K562 (cell line): ENCODE measurements at regions not wholly inside any gene's neighbourhood (a gene's known extent, or its start where the extent isn't known, plus 50 kb on each side); places are given as distances from the start of the nearest gene placed in this dataset.

ENCODE experiments used
- ATAC-seq: fragments of 200-7000 bp; cut with Tn5 transposase; 3 replicates; pipeline ENCODE4 v1.9.1; 2020; ENCODE audit warnings: moderate library complexity
- BruUV-seq: library from RNA; stranded (reverse); fragments of 400-500 nt; replicated peaks from 2 replicates; lab custom pipeline; 2021; lab: Mats Ljungman, UMichigan
- CTCF ChIA-PET: fragments of 300-600 bp; formaldehyde crosslinking; extraction: SDS; loops from one replicate; lab custom pipeline; 2021; ENCODE audit warnings: low intra/inter-chr PET ratio; lab: Yijun Ruan, JAX
- POLR2A ChIA-PET: fragments of 300-600, 350-650 bp; sonication (Branson Sonifier 250); formaldehyde crosslinking; extraction: SDS; loops from one replicate; lab custom pipeline; 2021; ENCODE audit warnings: antibody characterized with exemption, inconsistent platforms; lab: Yijun Ruan, JAX
- DNase-seq, 4 experiments: peaks; one replicate each; pipeline versions ENCODE4 v3.0.0 to v3.0.0-alpha.2; 2011 to 2018; ENCODE audit warnings: low spot score in 3 of 4, mixed read lengths in 3 of 4; ENCODE audit errors: extremely low read depth in 1 of 4
- FAIRE-seq: peaks from 2 replicates; lab custom pipeline; 2011; peaks lifted over from hg19 to GRCh38; lab: Jason Lieb, UNC
- H2AFZ ChIP-seq: 2 replicates; pipeline ENCODE4 v1.6.0; 2011; ENCODE audit warnings: low read depth, low read length, control low read depth, inconsistent platforms
- H3K27ac ChIP-seq: fragments of 200-600 bp; 3 replicates; pipeline ENCODE4 v1.8.0; 2011; ENCODE audit warnings: low read depth, mild to moderate bottlenecking, control low read depth, inconsistent platforms, low read length, moderate library complexity, mixed read lengths; ENCODE audit errors: extremely low read depth
- H3K27me3 ChIP-seq, 2 experiments: fragments of 300-600 bp in 1 of 2; 2 replicates in 1 of 2; 3 replicates in 1 of 2; pipeline versions ENCODE4 v1.6.0 to v1.8.0; 2011; ENCODE audit warnings: inconsistent platforms in 2 of 2, low read length in 2 of 2, mild to moderate bottlenecking in 1 of 2, mixed read lengths in 1 of 2, moderate library complexity in 1 of 2; ENCODE audit not compliant: control insufficient read depth in 2 of 2, insufficient read depth in 2 of 2
- H3K36me3 ChIP-seq: fragments of 300-600 bp; 3 replicates; pipeline ENCODE4 v1.8.0; 2011; ENCODE audit warnings: mild to moderate bottlenecking, low read length, inconsistent platforms; ENCODE audit not compliant: control insufficient read depth, insufficient read depth
- H3K4me1 ChIP-seq, 2 experiments: fragments of 200-600 bp in 1 of 2; replicated peaks in 1 of 2; 2 replicates in 1 of 2; 3 replicates in 1 of 2; pipeline versions ENCODE4 v1.5.1 to v1.8.0; 2011; ENCODE audit warnings: inconsistent platforms in 2 of 2, low read length in 2 of 2, mild to moderate bottlenecking in 1 of 2, mixed read lengths in 1 of 2, moderate library complexity in 1 of 2; ENCODE audit not compliant: control insufficient read depth in 2 of 2, insufficient read depth in 2 of 2
- H3K4me2 ChIP-seq: 2 replicates; pipeline ENCODE4 v1.6.1; 2011; ENCODE audit warnings: low read length, control low read depth, inconsistent platforms, mixed read lengths; ENCODE audit not compliant: insufficient read depth
- H3K4me3 ChIP-seq: fragments of 200-600 bp; sonication (generic), shearing (Covaris generic); 2 replicates; pipeline ENCODE4 v1.5.1; 2016; ENCODE audit warnings: control low read depth, inconsistent platforms
- H3K79me2 ChIP-seq: fragments of 200-600 bp; 3 replicates; pipeline ENCODE4 v1.8.0; 2011; ENCODE audit warnings: low read length, inconsistent platforms; ENCODE audit not compliant: control insufficient read depth, insufficient read depth
- H3K9ac ChIP-seq, 2 experiments: 2 replicates each; pipeline versions ENCODE4 v1.6.0 to v1.6.1; 2011; ENCODE audit warnings: low read depth in 2 of 2, low read length in 2 of 2, control low read depth in 1 of 2, inconsistent platforms in 1 of 2, mild to moderate bottlenecking in 1 of 2, mixed read lengths in 1 of 2; ENCODE audit not compliant: insufficient read depth in 1 of 2
- H3K9me1 ChIP-seq: one replicate; pipeline ENCODE4 v1.6.0; 2011; ENCODE audit warnings: inconsistent platforms, mild to moderate bottlenecking, low read length, moderate library complexity; ENCODE audit not compliant: control insufficient read depth, insufficient read depth
- H3K9me3 ChIP-seq: replicated peaks from 2 replicates; pipeline ENCODE4 v1.5.1; 2011; ENCODE audit warnings: low read depth, low read length, inconsistent platforms; ENCODE audit not compliant: control insufficient read depth, insufficient read depth
- H4K20me1 ChIP-seq: replicated peaks from 2 replicates; pipeline ENCODE4 v1.6.1; 2011; ENCODE audit warnings: low read length, inconsistent platforms, mixed read lengths; ENCODE audit not compliant: control insufficient read depth, insufficient read depth
- CBX3 ChIP-seq, 2 experiments: IDR thresholded peaks; 1 replicate in 1 of 2; 2 replicates in 1 of 2; pipeline ENCODE4 v1.6.1; 2012; ENCODE audit warnings: inconsistent platforms in 2 of 2, low read length in 2 of 2, borderline replicate concordance in 1 of 2, control low read depth in 1 of 2
- HNRNPK ChIP-seq: fragments of 200-400 bp; formaldehyde crosslinking; IDR thresholded peaks from one replicate; pipeline ENCODE4 v1.6.1; 2018; ENCODE audit warnings: mild to moderate bottlenecking, low read depth, low read length; ENCODE audit not compliant: poor library complexity, severe bottlenecking
- PCBP2 ChIP-seq: fragments of 200-400 bp; formaldehyde crosslinking; IDR thresholded peaks from 2 replicates; pipeline ENCODE4 v1.6.1; 2018; ENCODE audit warnings: low read length, low read depth, mild to moderate bottlenecking, moderate library complexity; ENCODE audit not compliant: poor library complexity, severe bottlenecking
- POLR2B ChIP-seq: fragments of 450-650 bp; IDR thresholded peaks from 2 replicates; pipeline ENCODE4 v1.6.1; 2018; ENCODE audit warnings: low read depth; ENCODE audit not compliant: partially characterized antibody
- SMARCC2 ChIP-seq: fragments of 450-650 bp; IDR thresholded peaks from 2 replicates; pipeline ENCODE4 v1.6.1; 2017; ENCODE audit warnings: antibody characterized with exemption, moderate library complexity, mild to moderate bottlenecking, low read depth
- ZNF274 ChIP-seq: IDR thresholded peaks from 2 replicates; pipeline ENCODE4 v1.6.1; 2011; ENCODE audit warnings: low read depth, mild to moderate bottlenecking, low read length, moderate library complexity, borderline replicate concordance
- WGBS: fragments of 100-300 bp; shearing (Covaris generic); methylation state at CpG from one replicate; pipeline ENCODE4 v1.1.6; 2016; ENCODE audit warnings: low coverage, mixed read lengths; ENCODE audit not compliant: insufficient coverage; ENCODE audit errors: missing lambda C conversion rate; 5-methylcytosine and 5-hydroxymethylcytosine counted together
- in situ Hi-C: fragments of 300-500 bp; cut with MboI; formaldehyde crosslinking; loops from 4 replicates; pipeline ENCODE4 v1.15.0; 2018; ENCODE audit warnings: inconsistent platforms, mixed read lengths
- intact Hi-C: fragments of 100-400 bp; cut with micrococcal nuclease; formaldehyde crosslinking; loops from 2 replicates; pipeline ENCODE4 v1.14.2; 2022
- TF ChIP-seq, protein P1 (sequence below), 2 experiments: fragments of 450-650 bp in 1 of 2; sonication (generic) in 1 of 2; formaldehyde crosslinking in 1 of 2; IDR thresholded peaks in 1 of 2; conservative IDR thresholded peaks in 1 of 2; 2 replicates each; pipeline versions ENCODE4 v1.6.1 to v1.8.1; 2016 to 2023; ENCODE audit warnings: mild to moderate bottlenecking in 2 of 2, moderate library complexity in 2 of 2, inconsistent platforms in 1 of 2, missing genetic modification reagents in 1 of 2
- TF ChIP-seq, protein P2 (sequence below): fragments of 450-650 bp; IDR thresholded peaks from 2 replicates; pipeline ENCODE4 v1.7.0; 2016; ENCODE audit warnings: borderline replicate concordance

DNA sequence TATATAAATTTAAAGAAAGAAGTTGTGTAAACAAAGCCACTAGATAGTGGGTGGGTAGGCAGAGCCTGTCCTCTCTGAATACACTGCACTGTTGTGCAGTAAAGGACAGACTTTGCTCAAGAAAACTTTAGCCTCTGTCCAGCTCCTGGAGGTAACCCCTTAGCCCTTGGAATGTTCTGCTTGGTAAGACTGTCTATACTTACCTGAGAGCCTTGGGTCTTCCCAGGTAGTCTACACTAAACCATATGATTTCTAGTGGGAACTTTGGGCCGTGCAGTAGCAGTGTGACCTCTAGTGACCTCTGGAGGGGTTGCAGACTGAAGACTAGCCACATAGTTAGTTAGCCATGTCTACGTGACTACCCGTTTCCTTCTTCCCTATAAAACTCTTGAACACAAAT lies 678.3 kb upstream of the NRXN1 start (continued):
- TF ChIP-seq, protein P1, sequence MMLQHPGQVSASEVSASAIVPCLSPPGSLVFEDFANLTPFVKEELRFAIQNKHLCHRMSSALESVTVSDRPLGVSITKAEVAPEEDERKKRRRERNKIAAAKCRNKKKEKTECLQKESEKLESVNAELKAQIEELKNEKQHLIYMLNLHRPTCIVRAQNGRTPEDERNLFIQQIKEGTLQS (IDR thresholded peaks at IDR 0.05) = no peak
- TF ChIP-seq, protein P1 (CRISPR knock-in tag; conservative IDR thresholded peaks at IDR 0.05) = no peak
- no peak for TF ChIP-seq SMARCC2
- no peak for TF ChIP-seq CBX3 (IDR thresholded peaks at IDR 0.05; ENCODE audit: borderline replicate concordance in 1 of 2, low read length in 2 of 2)
- TF ChIP-seq ZNF274 = no peak
- TF ChIP-seq, protein P2, sequence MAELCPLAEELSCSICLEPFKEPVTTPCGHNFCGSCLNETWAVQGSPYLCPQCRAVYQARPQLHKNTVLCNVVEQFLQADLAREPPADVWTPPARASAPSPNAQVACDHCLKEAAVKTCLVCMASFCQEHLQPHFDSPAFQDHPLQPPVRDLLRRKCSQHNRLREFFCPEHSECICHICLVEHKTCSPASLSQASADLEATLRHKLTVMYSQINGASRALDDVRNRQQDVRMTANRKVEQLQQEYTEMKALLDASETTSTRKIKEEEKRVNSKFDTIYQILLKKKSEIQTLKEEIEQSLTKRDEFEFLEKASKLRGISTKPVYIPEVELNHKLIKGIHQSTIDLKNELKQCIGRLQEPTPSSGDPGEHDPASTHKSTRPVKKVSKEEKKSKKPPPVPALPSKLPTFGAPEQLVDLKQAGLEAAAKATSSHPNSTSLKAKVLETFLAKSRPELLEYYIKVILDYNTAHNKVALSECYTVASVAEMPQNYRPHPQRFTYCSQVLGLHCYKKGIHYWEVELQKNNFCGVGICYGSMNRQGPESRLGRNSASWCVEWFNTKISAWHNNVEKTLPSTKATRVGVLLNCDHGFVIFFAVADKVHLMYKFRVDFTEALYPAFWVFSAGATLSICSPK = no peak

DNA sequence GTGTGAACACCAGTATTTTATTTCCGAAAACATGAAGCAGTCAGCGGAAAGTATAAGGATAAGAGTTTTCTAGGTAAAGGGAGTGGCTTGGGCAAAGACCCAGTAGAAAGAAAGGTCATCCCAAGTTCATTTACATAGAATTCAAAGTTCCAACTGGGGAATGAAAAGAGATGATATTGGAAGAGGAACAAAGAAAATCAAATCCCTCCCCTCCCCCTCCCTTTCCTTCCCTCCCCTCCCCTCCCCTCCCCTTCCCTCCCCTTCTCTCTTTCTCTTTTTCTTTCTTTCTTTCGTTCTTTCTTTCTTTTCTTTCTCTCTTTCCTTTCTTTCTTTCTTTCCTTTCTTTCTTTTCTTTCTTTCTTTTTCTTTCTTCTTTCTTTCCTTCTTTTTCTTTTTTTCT lies 675.7 kb upstream of the NRXN1 start:
- TF ChIP-seq POLR2B (no peak), HNRNPK (peak; percentile 68), PCBP2 (peak; percentile 50)
- Histone ChIP-seq H4K20me1 (no peaks in the 10 kb centered on the region), H3K4me3 (no peak overlapping the region), H3K79me2 (no peaks in the 10 kb centered on the region), H3K27me3 (no peaks in the 10 kb centered on the region), H3K4me2 (no peak overlapping the region), H3K9me3 (no peaks in the 10 kb centered on the region), H3K4me1 (no peaks in the 10 kb centered on the region), H3K9ac (no peak overlapping the region), H2AFZ (no peak overlapping the region), H3K36me3 (no peaks in the 10 kb centered on the region), H3K9me1 (no peaks in the 10 kb centered on the region), H3K27ac (no peak overlapping the region)
- POLR2A ChIA-PET = no interaction called here
- no peak for FAIRE-seq
- 0% methylated on average over 2 of the region's 3 CpGs for WGBS
- BruUV-seq = no TSS peak
- CTCF ChIA-PET = no interaction called here
- in situ Hi-C loops = no loop called here
- no peak for DNase-seq
- intact Hi-C loops = no loop called here
- ATAC-seq = no peak
